Heart left ventricle (tissue), 16 donors: ENCODE measurements at regions not wholly inside any gene's neighbourhood (a gene's known extent, or its start where the extent isn't known, plus 50 kb on each side); places are given as distances from the start of the nearest gene placed in this dataset.

Experiments
- ATAC-seq, 4 donors: fragments of 200-7000 bp; cut with Tn5 transposase; one replicate each; pipeline ENCODE4 v1.9.1; 2020 to 2022; ENCODE audit warnings: moderate library complexity in 4 of 4, mild to moderate bottlenecking in 3 of 4, moderate number of reproducible peaks in 1 of 4
- DNase-seq, 5 donors: peaks; one replicate each; pipeline ENCODE4 v3.0.0-alpha.2; 2020
- H3K27ac ChIP-seq, 12 donors: fragments of 200-600 bp; sonication (generic) in 4 of 12; one replicate each; pipeline versions ENCODE4 v1.5.0 to v1.8.0; 2016 to 2022; ENCODE audit warnings: mild to moderate bottlenecking in 2 of 12
- H3K27me3 ChIP-seq, 9 donors: fragments of 200-600 bp; sonication (generic) in 2 of 9; one replicate each; pipeline versions ENCODE4 v1.5.1 to v1.8.0; 2016 to 2022; ENCODE audit warnings: mild to moderate bottlenecking in 3 of 9
- H3K36me3 ChIP-seq, 9 donors: fragments of 200-600 bp; sonication (generic) in 2 of 9; one replicate each; pipeline versions ENCODE4 v1.5.0 to v1.8.0; 2018 to 2022; ENCODE audit warnings: mild to moderate bottlenecking in 2 of 9
- H3K4me1 ChIP-seq, 12 donors: fragments of 200-600 bp; sonication (generic) in 4 of 12; one replicate each; pipeline versions ENCODE4 v1.5.0 to v1.8.0; 2016 to 2022; ENCODE audit warnings: mild to moderate bottlenecking in 3 of 12
- H3K4me3 ChIP-seq, 12 donors: fragments of 200-600 bp; sonication (generic) in 4 of 12; one replicate each; pipeline versions ENCODE4 v1.5.0 to v1.8.0; 2017 to 2022; ENCODE audit warnings: mild to moderate bottlenecking in 9 of 12, moderate library complexity in 4 of 12
- H3K9me3 ChIP-seq, 12 donors: fragments of 200-600 bp; sonication (generic) in 4 of 12; one replicate each; pipeline versions ENCODE4 v1.5.0 to v1.8.0; 2016 to 2022; ENCODE audit warnings: mild to moderate bottlenecking in 1 of 12
- POLR2A ChIP-seq, 2 donors: fragments of 450-650 bp; IDR thresholded peaks; one replicate each; pipeline ENCODE4 v1.6.1; 2017; ENCODE audit warnings: antibody characterized with exemption in 2 of 2, mild to moderate bottlenecking in 2 of 2, moderate library complexity in 2 of 2
- WGBS, 4 donors: extraction: QIAGEN DNeasy Blood & Tissue Kit in 2 of 4; methylation state at CpG; one replicate each; pipeline versions ENCODE4 v1.1.5 to v1.1.7; 2013 to 2018; 5-methylcytosine and 5-hydroxymethylcytosine counted together
- intact Hi-C, 10 donors: fragments of 100-400 bp; cut with DNase I; formaldehyde crosslinking; loops; one replicate each; pipeline versions ENCODE4 v1.11.1 to v1.14.2; 2022
- TF ChIP-seq, protein P1 (sequence below), 12 donors: fragments of 200-600 bp; sonication (generic) in 4 of 12; IDR thresholded peaks; one replicate each; pipeline versions ENCODE4 v1.5.0 to v1.8.0; 2018 to 2022; ENCODE audit warnings: antibody characterized with exemption in 12 of 12, mild to moderate bottlenecking in 5 of 12
- donor health status: ischemic (EF 13 %, LVEDD 7.1; RV severe dilation, severe dysfunction).
- donor health status: healthy with polysubstance abuse.
- donor health status: DM: no; HTN: yes; CAD: no.
- donor health status: DM: no; HTN: no; CAD: no.
- donor health status: ischemic (EF 25% LVEDD 6.9; RV normal size, moderate dysfunction).
- donor health status: ischemic (EF 25% LVEDD 5.7; RV mildly dilated, moderate dysfunction).
- donor health status: healthy.
- donor health status: DM: yes; HTN: yes; CAD: no.
- donor health status: ischemic (EF 35%, LVEDD 5.7; RV mildly dilated, moderate dysfunction).
- donor health status: nonischemic (EF 11% LVEDD 7.7; RV severe dilation, severe dysfunction).
- donor health status: DM: yes; HTN: yes; CAD: no.
- donor health status: PGD.
- donor health status: ischemic (EF 29% LVEDD 5.4; RV normal size, mild dysfunction).
- donor health status: nonischemic (EF 23%, LVEDD 6.1; RV moderate dilation, normal function).

DNA sequence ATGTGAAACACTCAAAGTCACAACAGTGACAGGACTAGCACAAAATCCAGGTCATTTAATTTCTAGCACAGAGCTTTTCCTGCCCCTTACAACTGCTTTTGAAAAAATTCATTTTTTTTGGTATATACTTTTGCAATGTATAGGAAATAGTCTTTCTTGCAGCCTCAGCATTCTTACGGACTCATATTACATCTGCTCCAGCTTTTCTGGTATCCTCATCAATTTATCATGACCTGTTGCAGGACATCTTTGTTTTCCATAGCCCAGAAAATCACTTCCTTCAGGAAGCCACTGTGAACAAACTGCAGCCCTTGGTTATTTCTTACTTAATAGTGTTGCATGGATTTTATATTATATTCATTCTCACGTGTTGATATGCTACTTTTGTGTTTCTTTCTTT lies 347.9 kb upstream of the MTPN start:
- no peak for DNase-seq
- H3K4me3 ChIP-seq, result no peak overlapping the region
- peaks cover 0 to 5% (median 0%) of the 10 kb centered on the region in 12 donors for H3K9me3 ChIP-seq
- H3K27ac ChIP-seq, result no peak overlapping the region
- no peaks in the 10 kb centered on the region for H3K36me3 ChIP-seq
- no peaks in the 10 kb centered on the region for H3K27me3 ChIP-seq
- no peaks in the 10 kb centered on the region for H3K4me1 ChIP-seq
- intact Hi-C loops, result no loop called here
- TF ChIP-seq, protein P1, sequence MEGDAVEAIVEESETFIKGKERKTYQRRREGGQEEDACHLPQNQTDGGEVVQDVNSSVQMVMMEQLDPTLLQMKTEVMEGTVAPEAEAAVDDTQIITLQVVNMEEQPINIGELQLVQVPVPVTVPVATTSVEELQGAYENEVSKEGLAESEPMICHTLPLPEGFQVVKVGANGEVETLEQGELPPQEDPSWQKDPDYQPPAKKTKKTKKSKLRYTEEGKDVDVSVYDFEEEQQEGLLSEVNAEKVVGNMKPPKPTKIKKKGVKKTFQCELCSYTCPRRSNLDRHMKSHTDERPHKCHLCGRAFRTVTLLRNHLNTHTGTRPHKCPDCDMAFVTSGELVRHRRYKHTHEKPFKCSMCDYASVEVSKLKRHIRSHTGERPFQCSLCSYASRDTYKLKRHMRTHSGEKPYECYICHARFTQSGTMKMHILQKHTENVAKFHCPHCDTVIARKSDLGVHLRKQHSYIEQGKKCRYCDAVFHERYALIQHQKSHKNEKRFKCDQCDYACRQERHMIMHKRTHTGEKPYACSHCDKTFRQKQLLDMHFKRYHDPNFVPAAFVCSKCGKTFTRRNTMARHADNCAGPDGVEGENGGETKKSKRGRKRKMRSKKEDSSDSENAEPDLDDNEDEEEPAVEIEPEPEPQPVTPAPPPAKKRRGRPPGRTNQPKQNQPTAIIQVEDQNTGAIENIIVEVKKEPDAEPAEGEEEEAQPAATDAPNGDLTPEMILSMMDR (IDR thresholded peaks at IDR 0.05), result no peak
- TF ChIP-seq POLR2A (IDR thresholded peaks at IDR 0.05), result no peak
- no peak for ATAC-seq
- 55 to 66% (median 58%) methylated on average over 2 of the region's 2 CpGs for WGBS, 4 donors

DNA sequence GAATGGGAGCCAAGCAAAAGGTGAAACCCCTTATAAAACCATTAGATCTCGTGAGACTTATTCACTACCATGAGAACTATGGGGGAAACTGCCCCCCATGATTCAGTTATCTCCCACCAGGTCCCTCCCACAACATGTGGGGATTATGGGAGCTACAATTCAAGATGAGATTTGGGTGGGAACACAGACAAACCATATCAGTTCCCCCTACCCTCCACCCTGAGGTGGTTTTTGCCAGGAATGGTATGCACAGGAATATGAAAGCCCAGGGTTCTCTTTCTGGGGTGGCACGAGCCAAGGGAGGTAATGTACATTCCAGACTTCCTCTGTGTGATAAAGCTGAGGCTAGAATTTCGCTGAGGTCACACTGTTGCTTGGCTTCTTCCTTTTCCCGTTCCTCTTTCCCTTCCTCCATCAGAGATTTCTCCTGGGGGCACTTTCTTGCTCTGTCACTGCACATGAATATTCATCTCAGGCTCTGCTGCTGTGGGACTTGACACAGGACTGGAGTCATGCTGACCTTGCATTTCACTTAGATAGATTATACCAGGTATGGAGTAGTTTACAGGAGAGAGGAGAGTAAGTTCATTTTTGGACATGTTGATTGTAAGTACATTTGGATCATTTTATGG lies 347.0 kb upstream of the MTPN start:
- ATAC-seq (no peak), DNase-seq (no peak)
- intact Hi-C loops, result no loop called here
- TF ChIP-seq, protein P1 (IDR thresholded peaks at IDR 0.05), result no peak
- Histone ChIP-seq H3K4me1 (no peaks in the 10 kb centered on the region), H3K27me3 (no peaks in the 10 kb centered on the region), H3K27ac (no peak overlapping the region), H3K36me3 (no peaks in the 10 kb centered on the region), H3K4me3 (no peak overlapping the region), H3K9me3 (peaks cover 0 to 6% (median 0%) of the 10 kb centered on the region in 12 donors)
- WGBS, 4 donors, result 37 to 50% (median 46%) methylated on average over 4 of the region's 4 CpGs

DNA sequence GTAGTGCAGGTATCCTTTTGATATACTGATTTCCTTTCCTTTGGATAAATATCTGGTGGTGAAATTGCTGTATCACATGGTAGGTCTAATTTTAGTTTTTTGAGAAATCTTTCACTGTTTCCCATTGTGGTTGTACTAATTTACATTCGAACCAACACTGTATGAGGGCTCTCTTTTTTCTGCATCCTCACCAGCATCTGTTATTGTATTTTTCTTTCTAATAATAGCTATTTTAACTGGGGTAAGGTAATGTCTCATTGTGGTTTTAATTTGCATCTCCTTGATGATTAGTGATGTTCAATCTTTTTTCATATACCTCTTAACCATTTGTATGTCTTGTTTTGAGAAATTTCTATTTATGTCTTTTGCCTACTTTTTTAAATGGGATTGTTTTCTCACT lies 335.4 kb upstream of the MTPN start:
- ATAC-seq (no peak), DNase-seq (no peak)
- Histone ChIP-seq H3K4me3 (no peak overlapping the region), H3K36me3 (no peaks in the 10 kb centered on the region), H3K9me3 (peaks cover 0 to 43% (median 18%) of the 10 kb centered on the region in 12 donors), H3K27ac (no peak overlapping the region), H3K27me3 (no peaks in the 10 kb centered on the region), H3K4me1 (no peaks in the 10 kb centered on the region)
- 60 to 71% (median 64%) methylated on average over 1 of the region's 1 CpG for WGBS, 4 donors
- TF ChIP-seq, protein P1 (IDR thresholded peaks at IDR 0.05), result no peak
- no peak for TF ChIP-seq POLR2A (IDR thresholded peaks at IDR 0.05)
- intact Hi-C loops, result no loop called here

DNA sequence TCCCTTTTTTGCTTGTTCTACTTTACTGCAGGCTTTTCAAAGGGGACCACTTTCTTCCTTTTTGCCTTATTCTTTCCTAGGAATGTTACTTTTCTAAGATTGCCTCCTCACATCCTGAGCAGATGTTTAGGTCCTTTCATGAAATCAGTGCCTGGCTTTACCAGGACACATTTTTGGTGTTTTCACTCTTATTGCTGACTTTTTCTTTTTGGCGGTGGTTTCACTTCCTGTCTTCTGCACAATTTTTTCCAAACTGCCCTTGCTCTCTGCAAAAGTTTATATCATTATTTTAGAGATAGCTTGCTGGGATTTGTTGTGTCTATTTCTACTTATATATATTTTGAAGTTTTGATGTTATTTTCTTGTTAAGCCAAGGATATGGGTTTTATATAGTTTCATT lies 332.2 kb upstream of the MTPN start:
- H3K4me1 ChIP-seq, result no peaks in the 10 kb centered on the region
- DNase-seq (no peak), ATAC-seq (no peak)
- no peaks in the 10 kb centered on the region for H3K36me3 ChIP-seq
- no peak overlapping the region for H3K4me3 ChIP-seq
- 54 to 78% (median 60%) methylated on average over 1 of the region's 1 CpG for WGBS, 4 donors
- intact Hi-C loops, result no loop called here
- TF ChIP-seq, protein P1 (IDR thresholded peaks at IDR 0.05), result no peak
- no peak for TF ChIP-seq POLR2A (IDR thresholded peaks at IDR 0.05)
- H3K27ac ChIP-seq, result no peak overlapping the region
- H3K9me3 ChIP-seq, result peaks cover 0 to 36% (median 14%) of the 10 kb centered on the region in 12 donors
- H3K27me3 ChIP-seq, result no peaks in the 10 kb centered on the region
